Activated T-cell treated with anti-CD3 and anti-CD28 coated beads, Interleukin-2, amount 50 U/mL, for 1 hour (primary cell): ENCODE measurements at regions not wholly inside any gene's neighbourhood (a gene's known extent, or its start where the extent isn't known, plus 50 kb on each side); places are given as distances from the start of the nearest gene placed in this dataset.

ENCODE experiments used
- DNase-seq: peaks from one replicate; pipeline ENCODE4 v3.0.0-alpha.2; 2020

GRCh38 chr4:3818371-3818770, 52.2 kb downstream of the ADRA2C start:
- DNase-seq: no peak

GRCh38 chr4:3819210-3819919, 53.2 kb downstream of the ADRA2C start:
- no peak for DNase-seq

GRCh38 chr4:3820016-3820805, 54.0 kb downstream of the ADRA2C start:
- no peak for DNase-seq

- DNase-seq: no peak
These were observed 54.8 kb downstream of the ADRA2C start for GRCh38 chr4:3820806-3821579.

GRCh38 chr4:3821580-3822229, 55.5 kb downstream of the ADRA2C start:
- no peak for DNase-seq

GRCh38 chr4:3822230-3822947, 56.2 kb downstream of the ADRA2C start:
- no peak for DNase-seq

- no peak for DNase-seq
These were observed 57.5 kb downstream of the ADRA2C start for GRCh38 chr4:3823496-3824341.

GRCh38 chr4:3824521-3825270, 58.5 kb downstream of the ADRA2C start:
- DNase-seq: no peak

GRCh38 chr4:3825530-3825929, 59.3 kb downstream of the ADRA2C start:
- DNase-seq: no peak

GRCh38 chr4:3826247-3827172, 60.3 kb downstream of the ADRA2C start:
- DNase-seq: no peak

- DNase-seq: no peak
These were observed 61.7 kb downstream of the ADRA2C start for GRCh38 chr4:3827616-3828492.

- no peak for DNase-seq
These were observed 62.4 kb downstream of the ADRA2C start for GRCh38 chr4:3828546-3828945.

GRCh38 chr4:3829211-3829955, 63.2 kb downstream of the ADRA2C start:
- no peak for DNase-seq

GRCh38 chr4:3829956-3830773, 64.0 kb downstream of the ADRA2C start:
- no peak for DNase-seq

GRCh38 chr4:3830774-3831528, 64.8 kb downstream of the ADRA2C start:
- DNase-seq: no peak
